ENCODE measurements at regions not wholly inside any gene's neighbourhood (a gene's known extent, or its start where the extent isn't known, plus 50 kb on each side); places are given as distances from the start of the nearest gene placed in this dataset.

GRCh38 chr1:216779686-216780085 is 56.5 kb upstream of the ESRRG start:
- Mint-ChIP-seq H3K36me3 (ENCODE audit: low read depth) (no peaks in the 10 kb centered on the region), H3K27ac (no peak overlapping the region), H3K27me3 (no peaks in the 10 kb centered on the region), H3K9me3 (peaks cover 14% of the 10 kb centered on the region), H3K4me3 (no peak overlapping the region), H3K4me1 (ENCODE audit: low read depth) (no peaks in the 10 kb centered on the region)

- Mint-ChIP-seq H3K4me1 (ENCODE audit: low read depth) (no peaks in the 10 kb centered on the region), H3K9me3 (peaks cover 14% of the 10 kb centered on the region), H3K27ac (no peak overlapping the region), H3K4me3 (no peak overlapping the region), H3K36me3 (ENCODE audit: low read depth) (no peaks in the 10 kb centered on the region), H3K27me3 (no peaks in the 10 kb centered on the region)
These were observed 55.5 kb upstream of the ESRRG start for GRCh38 chr1:216778737-216779136.

DNA sequence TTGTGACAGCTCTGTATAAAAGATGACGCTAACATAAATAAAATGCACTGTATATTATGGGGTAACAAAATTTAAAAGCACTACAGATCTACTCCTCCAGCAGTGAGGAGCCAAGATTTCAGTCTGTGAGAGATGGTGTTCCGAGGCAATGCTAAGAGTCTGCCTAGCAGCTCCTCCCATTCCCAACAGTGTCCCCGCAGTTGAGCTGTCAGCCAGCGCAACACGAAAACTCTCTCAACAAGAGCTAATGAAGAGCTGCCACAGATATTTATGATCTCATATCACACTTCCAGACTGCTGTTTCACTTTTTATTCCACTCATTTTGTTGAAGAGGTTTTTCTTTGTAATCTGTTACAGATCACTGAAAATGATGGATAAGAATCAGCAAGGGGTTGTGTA is 53.9 kb upstream of the ESRRG start:
- H3K4me1 Mint-ChIP-seq (ENCODE audit: low read depth), result no peaks in the 10 kb centered on the region
- no peak overlapping the region for H3K4me3 Mint-ChIP-seq
- no peaks in the 10 kb centered on the region for H3K36me3 Mint-ChIP-seq (ENCODE audit: low read depth)
- H3K9me3 Mint-ChIP-seq, result peaks cover 14% of the 10 kb centered on the region
- no peaks in the 10 kb centered on the region for H3K27me3 Mint-ChIP-seq
- H3K27ac Mint-ChIP-seq, result no peak overlapping the region

All from stimulated activated naive CD8-positive, alpha-beta T cell treated with anti-CD3 and anti-CD28 coated beads, Interleukin-15, Interleukin-2, amounts not matched to agents 100 ng/mL and 50 ng/mL, for 24 hours (primary cell).